ENCODE measurements at regions not wholly inside any gene's neighbourhood (a gene's known extent, or its start where the extent isn't known, plus 50 kb on each side); places are given as distances from the start of the nearest gene placed in this dataset.

- Histone ChIP-seq H3K36me3 (no peaks in the 10 kb centered on the region), H3K4me3 (no peak overlapping the region), H3K4me1 (peaks cover 0 to 3% of the 10 kb centered on the region in 2 donors), H3K27ac (no peak overlapping the region), H3K27me3 (no peaks in the 10 kb centered on the region), H3K9me3 (no peaks in the 10 kb centered on the region)
- TF ChIP-seq, protein P1, sequence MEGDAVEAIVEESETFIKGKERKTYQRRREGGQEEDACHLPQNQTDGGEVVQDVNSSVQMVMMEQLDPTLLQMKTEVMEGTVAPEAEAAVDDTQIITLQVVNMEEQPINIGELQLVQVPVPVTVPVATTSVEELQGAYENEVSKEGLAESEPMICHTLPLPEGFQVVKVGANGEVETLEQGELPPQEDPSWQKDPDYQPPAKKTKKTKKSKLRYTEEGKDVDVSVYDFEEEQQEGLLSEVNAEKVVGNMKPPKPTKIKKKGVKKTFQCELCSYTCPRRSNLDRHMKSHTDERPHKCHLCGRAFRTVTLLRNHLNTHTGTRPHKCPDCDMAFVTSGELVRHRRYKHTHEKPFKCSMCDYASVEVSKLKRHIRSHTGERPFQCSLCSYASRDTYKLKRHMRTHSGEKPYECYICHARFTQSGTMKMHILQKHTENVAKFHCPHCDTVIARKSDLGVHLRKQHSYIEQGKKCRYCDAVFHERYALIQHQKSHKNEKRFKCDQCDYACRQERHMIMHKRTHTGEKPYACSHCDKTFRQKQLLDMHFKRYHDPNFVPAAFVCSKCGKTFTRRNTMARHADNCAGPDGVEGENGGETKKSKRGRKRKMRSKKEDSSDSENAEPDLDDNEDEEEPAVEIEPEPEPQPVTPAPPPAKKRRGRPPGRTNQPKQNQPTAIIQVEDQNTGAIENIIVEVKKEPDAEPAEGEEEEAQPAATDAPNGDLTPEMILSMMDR (IDR thresholded peaks at IDR 0.05): no peak
- no peak for DNase-seq (ENCODE audit: low spot score)
These were observed 170.7 kb upstream of the PREP start for GRCh38 chr6:105573556-105573955.

DNA sequence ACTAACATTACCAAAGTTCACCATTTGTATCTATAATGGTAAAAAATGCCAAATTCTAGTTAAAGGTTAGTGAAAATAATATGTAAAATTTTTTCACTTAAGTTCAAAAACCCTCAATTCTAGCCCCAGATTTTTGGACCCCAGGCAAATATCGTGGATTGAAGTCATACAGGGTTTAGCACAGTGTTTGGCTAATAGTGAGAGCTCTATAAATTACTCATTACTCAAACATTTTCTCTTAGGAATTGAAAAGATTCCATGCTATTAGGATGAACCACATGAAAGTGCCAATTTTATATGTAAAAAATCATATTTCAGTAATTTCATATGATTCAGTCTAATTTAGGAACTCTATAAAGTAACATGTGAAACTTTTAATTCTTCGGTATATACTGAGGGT, 170.3 kb upstream of the PREP start:
- Histone ChIP-seq H3K36me3 (no peaks in the 10 kb centered on the region), H3K9me3 (no peaks in the 10 kb centered on the region), H3K27ac (no peak overlapping the region), H3K27me3 (no peaks in the 10 kb centered on the region), H3K4me3 (no peak overlapping the region), H3K4me1 (peaks cover 0 to 3% of the 10 kb centered on the region in 2 donors)
- DNase-seq (ENCODE audit: low spot score): no peak
- TF ChIP-seq, protein P1 (IDR thresholded peaks at IDR 0.05): no peak

DNA sequence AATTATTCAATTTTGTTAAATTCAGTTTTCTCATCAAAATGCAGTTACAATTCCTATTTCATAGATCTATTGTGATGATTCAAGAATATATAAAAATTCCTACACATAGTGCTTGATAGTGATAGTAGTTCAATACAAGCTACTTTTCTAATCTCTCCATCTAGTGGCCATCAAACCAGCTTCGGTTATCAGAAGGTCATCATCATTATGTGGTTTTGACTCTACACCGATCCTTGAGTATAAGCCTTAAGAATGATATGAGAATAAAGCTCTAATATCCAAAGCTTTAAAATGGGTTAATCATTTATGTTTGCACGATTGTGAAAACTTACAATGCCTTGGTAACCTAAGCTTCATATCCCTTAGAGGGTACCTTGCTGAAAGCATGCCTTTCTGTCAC, 167.5 kb upstream of the PREP start:
- Histone ChIP-seq H3K27ac (no peak overlapping the region), H3K27me3 (no peaks in the 10 kb centered on the region), H3K36me3 (no peaks in the 10 kb centered on the region), H3K4me3 (no peak overlapping the region), H3K9me3 (no peaks in the 10 kb centered on the region), H3K4me1 (peaks cover 0 to 3% of the 10 kb centered on the region in 2 donors)
- no peak for DNase-seq (ENCODE audit: low spot score)
- TF ChIP-seq, protein P1 (IDR thresholded peaks at IDR 0.05): no peak

GRCh38 chr6:105569706-105570105, 166.8 kb upstream of the PREP start:
- Histone ChIP-seq H3K36me3 (no peaks in the 10 kb centered on the region), H3K27ac (no peak overlapping the region), H3K9me3 (no peaks in the 10 kb centered on the region), H3K27me3 (no peaks in the 10 kb centered on the region), H3K4me3 (no peak overlapping the region), H3K4me1 (peaks cover 0 to 3% of the 10 kb centered on the region in 2 donors)
- DNase-seq (ENCODE audit: low spot score): no peak
- TF ChIP-seq, protein P1 (IDR thresholded peaks at IDR 0.05): no peak

DNA sequence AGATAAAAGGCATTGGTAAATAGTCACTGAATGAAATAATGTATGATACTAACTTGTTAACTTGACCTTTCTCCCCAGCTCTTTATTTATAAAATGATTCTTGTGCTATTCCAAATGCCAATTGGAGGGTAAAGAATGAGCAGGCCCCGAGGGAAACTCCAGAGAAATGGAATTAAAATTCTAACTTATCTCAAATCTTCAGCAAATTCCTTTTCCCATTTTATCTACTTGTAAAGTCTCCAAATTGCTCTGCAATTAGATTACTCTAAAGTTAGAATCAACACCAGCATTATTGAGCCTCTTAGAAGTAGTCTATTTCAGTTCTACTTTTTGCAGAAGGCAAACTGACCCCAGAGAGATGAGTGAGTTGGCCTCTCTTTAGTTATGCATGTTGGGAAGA, 165.9 kb upstream of the PREP start:
- no peaks in the 10 kb centered on the region for H3K9me3 ChIP-seq
- H3K36me3 ChIP-seq: no peaks in the 10 kb centered on the region
- H3K27ac ChIP-seq: no peak overlapping the region
- H3K27me3 ChIP-seq: no peaks in the 10 kb centered on the region
- DNase-seq (ENCODE audit: low spot score): no peak
- TF ChIP-seq, protein P1 (IDR thresholded peaks at IDR 0.05): no peak
- peaks cover 0 to 3% of the 10 kb centered on the region in 2 donors for H3K4me1 ChIP-seq
- no peak overlapping the region for H3K4me3 ChIP-seq

DNA sequence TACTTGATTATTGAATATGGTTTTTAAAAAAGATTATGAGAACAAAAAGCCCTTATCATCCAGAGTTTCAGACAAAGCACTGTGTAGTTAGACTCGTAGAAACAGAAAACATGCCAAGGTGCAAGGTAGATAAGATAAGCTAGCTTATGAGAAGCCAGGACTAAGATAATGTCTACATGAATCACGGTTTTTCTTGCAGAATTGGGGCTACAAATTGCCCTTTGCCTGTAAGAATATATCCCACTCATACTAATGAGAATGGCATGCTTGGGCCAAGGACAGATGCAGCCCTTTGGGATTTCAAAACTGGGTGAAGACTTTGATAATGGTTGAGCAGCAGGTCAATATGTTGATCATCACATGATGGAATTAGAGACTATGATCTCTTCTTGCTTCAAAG, 165.3 kb upstream of the PREP start:
- peaks cover 0 to 3% of the 10 kb centered on the region in 2 donors for H3K4me1 ChIP-seq
- no peak for DNase-seq (ENCODE audit: low spot score)
- H3K27me3 ChIP-seq: no peaks in the 10 kb centered on the region
- no peak overlapping the region for H3K4me3 ChIP-seq
- TF ChIP-seq, protein P1 (IDR thresholded peaks at IDR 0.05): no peak
- no peak overlapping the region for H3K27ac ChIP-seq
- no peaks in the 10 kb centered on the region for H3K36me3 ChIP-seq
- no peaks in the 10 kb centered on the region for H3K9me3 ChIP-seq
